AG04450 (cell line): ENCODE measurements at regions not wholly inside any gene's neighbourhood (a gene's known extent, or its start where the extent isn't known, plus 50 kb on each side); places are given as distances from the start of the nearest gene placed in this dataset.

Experiments used
- CTCF ChIA-PET: fragments of 300-600, 350-600 bp; formaldehyde crosslinking; extraction: SDS; loops from one replicate; lab custom pipeline; 2022; ENCODE audit warnings: antibody characterized with exemption, inconsistent platforms; lab: Charles Lee
- POLR2A ChIA-PET: fragments of 350-600 bp; formaldehyde crosslinking; extraction: SDS; loops from one replicate; lab custom pipeline; 2021; ENCODE audit warnings: antibody characterized with exemption, inconsistent platforms; lab: Yijun Ruan, JAX
- DNase-seq: peaks from one replicate; pipeline ENCODE4 v3.0.0-alpha.2; 2011; ENCODE audit warnings: low read depth, low spot score
- H3K27ac ChIP-seq: one replicate; pipeline ENCODE4 v1.5.1; 2012; ENCODE audit warnings: low read depth, low read length, control low read depth
- H3K27me3 ChIP-seq: one replicate; pipeline ENCODE4 v1.6.0; 2012; ENCODE audit warnings: low read length; ENCODE audit not compliant: control insufficient read depth, insufficient read depth
- H3K4me3 ChIP-seq: 2 replicates; pipeline ENCODE4 v1.5.1; 2011; ENCODE audit warnings: mild to moderate bottlenecking, low read depth, low read length, control low read depth
- H3K9me3 ChIP-seq: 2 replicates; pipeline ENCODE4 v1.5.1; 2012; ENCODE audit warnings: low read length; ENCODE audit not compliant: control insufficient read depth, insufficient read depth
- TF ChIP-seq, protein P1 (sequence below): IDR thresholded peaks from 2 replicates; pipeline ENCODE4 v1.5.1; 2011; ENCODE audit warnings: low read depth, low read length, control low read depth, inconsistent platforms

DNA sequence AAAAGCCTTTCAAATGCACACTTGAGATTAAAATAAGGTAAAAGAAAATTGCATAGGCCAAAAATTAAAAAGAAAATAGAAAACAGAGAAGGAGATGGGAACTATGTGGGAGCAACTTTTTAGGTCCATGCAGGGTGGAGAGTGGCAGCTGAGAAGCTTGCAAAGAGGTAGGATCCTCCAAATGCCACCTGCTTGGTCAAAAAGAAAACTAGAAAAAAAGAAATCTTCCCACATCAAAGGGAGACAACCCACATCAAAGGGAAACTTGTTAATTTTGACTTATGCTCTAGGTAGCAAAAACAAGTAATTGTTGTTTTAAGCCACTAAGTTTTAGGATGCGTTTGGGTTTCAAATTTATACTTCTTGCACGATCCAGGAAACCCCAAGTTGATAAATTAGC is 342.9 kb downstream of the IL20RB start:
- TF ChIP-seq, protein P1, sequence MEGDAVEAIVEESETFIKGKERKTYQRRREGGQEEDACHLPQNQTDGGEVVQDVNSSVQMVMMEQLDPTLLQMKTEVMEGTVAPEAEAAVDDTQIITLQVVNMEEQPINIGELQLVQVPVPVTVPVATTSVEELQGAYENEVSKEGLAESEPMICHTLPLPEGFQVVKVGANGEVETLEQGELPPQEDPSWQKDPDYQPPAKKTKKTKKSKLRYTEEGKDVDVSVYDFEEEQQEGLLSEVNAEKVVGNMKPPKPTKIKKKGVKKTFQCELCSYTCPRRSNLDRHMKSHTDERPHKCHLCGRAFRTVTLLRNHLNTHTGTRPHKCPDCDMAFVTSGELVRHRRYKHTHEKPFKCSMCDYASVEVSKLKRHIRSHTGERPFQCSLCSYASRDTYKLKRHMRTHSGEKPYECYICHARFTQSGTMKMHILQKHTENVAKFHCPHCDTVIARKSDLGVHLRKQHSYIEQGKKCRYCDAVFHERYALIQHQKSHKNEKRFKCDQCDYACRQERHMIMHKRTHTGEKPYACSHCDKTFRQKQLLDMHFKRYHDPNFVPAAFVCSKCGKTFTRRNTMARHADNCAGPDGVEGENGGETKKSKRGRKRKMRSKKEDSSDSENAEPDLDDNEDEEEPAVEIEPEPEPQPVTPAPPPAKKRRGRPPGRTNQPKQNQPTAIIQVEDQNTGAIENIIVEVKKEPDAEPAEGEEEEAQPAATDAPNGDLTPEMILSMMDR: no peak
- POLR2A ChIA-PET: no interaction called here
- no peak for DNase-seq
- no peaks in the 10 kb centered on the region for H3K27me3 ChIP-seq
- CTCF ChIA-PET: no interaction called here
- H3K27ac ChIP-seq: no peak overlapping the region
- H3K9me3 ChIP-seq: no peaks in the 10 kb centered on the region; the same call in 1 of the 2 replicates
- H3K4me3 ChIP-seq: no peak overlapping the region

DNA sequence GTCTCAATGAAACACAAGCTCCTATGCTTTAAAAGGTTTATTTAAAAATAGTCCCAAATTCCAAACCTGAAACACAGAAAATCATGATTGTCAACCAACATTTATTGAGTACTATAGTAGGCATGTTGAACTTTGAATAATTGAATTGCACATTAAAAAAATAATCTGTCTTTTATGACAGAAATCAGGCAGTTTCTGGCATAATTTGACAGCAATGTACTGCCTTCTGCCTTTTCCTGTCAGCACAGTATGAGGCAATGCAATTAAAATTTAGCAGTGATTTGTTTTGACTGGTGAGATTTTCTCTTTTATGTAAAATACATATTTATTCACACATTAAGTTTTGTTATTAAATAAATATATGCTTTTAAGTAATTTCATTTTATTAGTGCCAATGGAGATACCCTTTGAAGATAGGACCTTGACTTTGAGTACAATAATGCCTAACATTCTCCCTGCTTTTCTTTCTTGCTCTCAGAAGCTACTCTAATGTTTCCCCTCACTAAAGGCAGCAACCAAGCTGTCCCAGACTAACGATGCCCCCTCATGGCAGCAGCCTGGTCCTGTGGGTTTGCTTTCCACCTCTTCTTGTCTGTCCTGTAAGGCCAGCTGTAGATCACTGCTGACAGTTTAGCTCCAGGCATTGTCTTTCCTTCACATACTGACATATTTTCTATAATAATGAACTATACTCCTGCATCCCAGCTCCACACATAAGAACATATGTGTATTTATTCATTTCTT is 346.7 kb downstream of the IL20RB start:
- H3K27ac ChIP-seq: no peak overlapping the region
- no peak for DNase-seq
- CTCF ChIA-PET: no interaction called here
- H3K9me3 ChIP-seq: no peaks in the 10 kb centered on the region; the same call in none of the 2 replicates
- H3K27me3 ChIP-seq: no peaks in the 10 kb centered on the region
- TF ChIP-seq, protein P1: no peak
- H3K4me3 ChIP-seq: no peak overlapping the region
- POLR2A ChIA-PET: no interaction called here

DNA sequence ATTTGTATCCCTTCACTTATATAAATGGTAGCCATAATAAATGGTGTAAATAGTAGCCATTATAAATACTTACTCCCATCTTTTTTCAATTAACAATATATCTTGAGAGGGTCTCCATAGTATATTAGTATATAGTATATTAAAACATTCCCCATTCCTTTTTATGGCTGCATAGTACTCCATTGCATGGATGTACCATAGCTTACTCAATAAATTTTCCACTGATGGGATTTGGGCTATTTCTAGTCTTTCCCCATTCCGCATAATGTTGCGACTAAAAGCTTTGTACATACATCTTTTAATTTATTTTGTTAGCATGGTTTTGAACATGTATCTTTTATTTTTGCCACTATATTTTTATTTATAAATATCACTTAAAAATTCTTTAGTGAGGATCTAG is 366.3 kb downstream of the IL20RB start:
- H3K4me3 ChIP-seq: no peak overlapping the region
- ChIA-PET CTCF (no interaction called here), POLR2A (no interaction called here)
- TF ChIP-seq, protein P1: no peak
- no peak for DNase-seq
- H3K9me3 ChIP-seq: peaks cover 10% of the 10 kb centered on the region; the same call in 1 of the 2 replicates
- H3K27me3 ChIP-seq: no peaks in the 10 kb centered on the region
- H3K27ac ChIP-seq: no peak overlapping the region

- TF ChIP-seq, protein P1: no peak
- no peak overlapping the region for H3K27ac ChIP-seq
- no peaks in the 10 kb centered on the region for H3K27me3 ChIP-seq
- H3K9me3 ChIP-seq: peaks cover 7% of the 10 kb centered on the region; the same call in 1 of the 2 replicates
- DNase-seq: no peak
- ChIA-PET POLR2A (no interaction called here), CTCF (no interaction called here)
- H3K4me3 ChIP-seq: no peak overlapping the region
Observed at GRCh38 chr3:137325170-137325569, 367.4 kb downstream of the IL20RB start.

- TF ChIP-seq, protein P1: no peak
- CTCF ChIA-PET: no interaction called here
- no peak for DNase-seq
- H3K27me3 ChIP-seq: no peaks in the 10 kb centered on the region
- POLR2A ChIA-PET: no interaction called here
- no peak overlapping the region for H3K4me3 ChIP-seq
- peaks cover 7% of the 10 kb centered on the region; the same call in 1 of the 2 replicates for H3K9me3 ChIP-seq
- H3K27ac ChIP-seq: no peak overlapping the region
Observed at GRCh38 chr3:137325934-137326333, 368.2 kb downstream of the IL20RB start.
